GM12878 (cell line): ENCODE measurements at regions not wholly inside any gene's neighbourhood (a gene's known extent, or its start where the extent isn't known, plus 50 kb on each side); places are given as distances from the start of the nearest gene placed in this dataset.

Experiments used
- ATAC-seq: fragments of 200-7000 bp; cut with Tn5 transposase; 3 replicates; pipeline ENCODE4 v1.9.1; 2020; ENCODE audit warnings: mild to moderate bottlenecking, moderate library complexity
- BruUV-seq: library from RNA; stranded (reverse); fragments of 400-500 nt; replicated peaks from 2 replicates; lab custom pipeline; 2021; lab: Mats Ljungman, UMichigan
- CTCF ChIA-PET: fragments of 300-600 bp; sonication (Branson Sonifier 250); formaldehyde crosslinking; extraction: SDS; loops from one replicate; lab custom pipeline; 2021; ENCODE audit warnings: inconsistent platforms; lab: Yijun Ruan, JAX
- POLR2A ChIA-PET: fragments of 350-600 bp; formaldehyde crosslinking; extraction: SDS; loops from one replicate; lab custom pipeline; 2021; ENCODE audit warnings: inconsistent platforms; lab: Charles Lee
- RAD21 ChIA-PET: fragments of 300-600 bp; sonication (Branson Sonifier 250); formaldehyde crosslinking; loops from one replicate; lab custom pipeline; 2023; ENCODE audit warnings: antibody characterized with exemption; ENCODE audit not compliant: unreplicated experiment; lab: Charles Lee
- SMC1A ChIA-PET: fragments of 300-600 bp; sonication (Branson Sonifier 250); formaldehyde crosslinking; loops from one replicate; lab custom pipeline; 2023; ENCODE audit not compliant: unreplicated experiment, uncharacterized antibody; lab: Charles Lee
- DNase-seq: peaks from one replicate; pipeline ENCODE4 v3.0.0-alpha.2; 2011; ENCODE audit warnings: low read depth, low spot score
- FAIRE-seq: peaks from 3 replicates; lab custom pipeline; 2011; peaks lifted over from hg19 to GRCh38; lab: Jason Lieb, UNC
- H2AFZ ChIP-seq: 2 replicates; pipeline ENCODE4 v1.6.0; 2011; ENCODE audit warnings: low read depth, low read length, control low read depth; ENCODE audit not compliant: control insufficient read depth
- H3K27ac ChIP-seq: 2 replicates; pipeline ENCODE4 v1.5.1; 2011; ENCODE audit warnings: control low read depth; ENCODE audit not compliant: control insufficient read depth, insufficient read depth
- H3K27me3 ChIP-seq, 2 experiments: replicated peaks in 1 of 2; 2 replicates each; pipeline versions ENCODE4 v1.6.0 to v1.6.1; 2011; ENCODE audit warnings: low read length in 1 of 2; ENCODE audit not compliant: control insufficient read depth in 2 of 2, insufficient read depth in 2 of 2
- H3K36me3 ChIP-seq, 2 experiments: 2 replicates each; pipeline ENCODE4 v1.5.1; 2011; ENCODE audit warnings: low read length in 1 of 2; ENCODE audit not compliant: control insufficient read depth in 2 of 2, insufficient read depth in 2 of 2
- H3K4me1 ChIP-seq: 2 replicates; pipeline ENCODE4 v1.6.1; 2011; ENCODE audit warnings: mild to moderate bottlenecking, low read length, moderate library complexity, mixed read lengths; ENCODE audit not compliant: control insufficient read depth, insufficient read depth
- H3K4me2 ChIP-seq: 2 replicates; pipeline ENCODE4 v1.6.0; 2011; ENCODE audit warnings: control low read depth; ENCODE audit not compliant: control insufficient read depth, insufficient read depth
- H3K4me3 ChIP-seq: fragments of 200-600 bp; sonication (generic); 2 replicates; pipeline ENCODE4 v1.5.1; 2016
- H3K79me2 ChIP-seq: 2 replicates; pipeline ENCODE4 v1.6.0; 2011; ENCODE audit warnings: low read length; ENCODE audit not compliant: control insufficient read depth, insufficient read depth
- H3K9ac ChIP-seq: 2 replicates; pipeline ENCODE4 v1.8.0; 2011; ENCODE audit warnings: low read length, control low read depth, mixed read lengths; ENCODE audit not compliant: control insufficient read depth, insufficient read depth
- H3K9me3 ChIP-seq: replicated peaks from 3 replicates; pipeline ENCODE4 v1.5.1; 2011; ENCODE audit warnings: mild to moderate bottlenecking, low read length; ENCODE audit not compliant: control insufficient read depth, insufficient read depth
- H4K20me1 ChIP-seq: 2 replicates; pipeline ENCODE4 v1.6.0; 2011; ENCODE audit not compliant: control insufficient read depth, insufficient read depth
- BMI1 ChIP-seq: fragments of 450-650 bp; IDR thresholded peaks from 2 replicates; pipeline ENCODE4 v1.6.1; 2016; ENCODE audit warnings: mild to moderate bottlenecking, moderate library complexity, borderline replicate concordance
- CEBPB ChIP-seq, 2 experiments: fragments of 150-350 bp in 1 of 2; IDR thresholded peaks; 2 replicates each; pipeline ENCODE4 v1.6.1; 2012 to 2014; ENCODE audit warnings: low read depth in 2 of 2, low read length in 2 of 2, borderline replicate concordance in 1 of 2, inconsistent platforms in 1 of 2
- FOXM1 ChIP-seq: IDR thresholded peaks from 2 replicates; pipeline ENCODE4 v1.6.1; 2012; ENCODE audit warnings: low read depth, mild to moderate bottlenecking, inconsistent platforms, low read length, moderate library complexity
- GATAD2B ChIP-seq: fragments of 450-650 bp; conservative IDR thresholded peaks from 2 replicates; pipeline ENCODE4 v1.6.1; 2017; ENCODE audit warnings: low read depth, mild to moderate bottlenecking, moderate library complexity
- IKZF1 ChIP-seq: fragments of 450-650 bp; conservative IDR thresholded peaks from 2 replicates; pipeline ENCODE4 v1.6.1; 2017; ENCODE audit warnings: antibody characterized with exemption, mild to moderate bottlenecking
- PML ChIP-seq: IDR thresholded peaks from 2 replicates; pipeline ENCODE4 v1.6.1; 2012; ENCODE audit warnings: low read length, inconsistent platforms
- POLR2A ChIP-seq: IDR thresholded peaks from 2 replicates; pipeline ENCODE4 v1.6.1; 2011; ENCODE audit warnings: low read depth, mild to moderate bottlenecking, low read length
- POLR2AphosphoS5 ChIP-seq: IDR thresholded peaks from 2 replicates; pipeline ENCODE4 v1.6.1; 2011; ENCODE audit warnings: mild to moderate bottlenecking, low read length, inconsistent platforms
- SMARCA5 ChIP-seq: fragments of 450-650 bp; IDR thresholded peaks from 2 replicates; pipeline ENCODE4 v1.6.1; 2017; ENCODE audit warnings: mild to moderate bottlenecking
- TARDBP ChIP-seq: IDR thresholded peaks from 2 replicates; pipeline ENCODE4 v1.6.1; 2016; ENCODE audit warnings: borderline replicate concordance
- whole genome bisulfite sequencing: methylation state at CpG from one replicate; pipeline ENCODE4 v1.1.6; 2016; ENCODE audit warnings: low lambda C conversion rate; ENCODE audit not compliant: insufficient replicate concordance, insufficient coverage; ENCODE audit errors: missing lambda C conversion rate; 5-methylcytosine and 5-hydroxymethylcytosine counted together
- in situ Hi-C: fragments of 300-500 bp; cut with MboI; formaldehyde crosslinking; loops from 9 replicates; pipeline ENCODE4 v1.14.3; 2018; ENCODE audit warnings: mixed read lengths
- intact Hi-C: fragments of 100-400 bp; cut with micrococcal nuclease; formaldehyde crosslinking; loops from one replicate; pipeline ENCODE4 v1.14.2; 2022; ENCODE audit not compliant: unreplicated experiment
- TF ChIP-seq, protein P1 (sequence below): fragments of 450-650 bp; IDR thresholded peaks from 2 replicates; pipeline ENCODE4 v1.6.1; 2018; ENCODE audit warnings: mild to moderate bottlenecking, low read depth, moderate library complexity; ENCODE audit not compliant: partially characterized antibody
- TF ChIP-seq, protein P2 (sequence below): fragments of 150-350 bp; IDR thresholded peaks from 2 replicates; pipeline ENCODE4 v1.6.1; 2014; ENCODE audit warnings: mild to moderate bottlenecking, low read depth, low read length
- TF ChIP-seq, protein P3 (sequence below): fragments of 450-650 bp; IDR thresholded peaks from 2 replicates; pipeline ENCODE4 v1.6.1; 2016; ENCODE audit warnings: mild to moderate bottlenecking

DNA sequence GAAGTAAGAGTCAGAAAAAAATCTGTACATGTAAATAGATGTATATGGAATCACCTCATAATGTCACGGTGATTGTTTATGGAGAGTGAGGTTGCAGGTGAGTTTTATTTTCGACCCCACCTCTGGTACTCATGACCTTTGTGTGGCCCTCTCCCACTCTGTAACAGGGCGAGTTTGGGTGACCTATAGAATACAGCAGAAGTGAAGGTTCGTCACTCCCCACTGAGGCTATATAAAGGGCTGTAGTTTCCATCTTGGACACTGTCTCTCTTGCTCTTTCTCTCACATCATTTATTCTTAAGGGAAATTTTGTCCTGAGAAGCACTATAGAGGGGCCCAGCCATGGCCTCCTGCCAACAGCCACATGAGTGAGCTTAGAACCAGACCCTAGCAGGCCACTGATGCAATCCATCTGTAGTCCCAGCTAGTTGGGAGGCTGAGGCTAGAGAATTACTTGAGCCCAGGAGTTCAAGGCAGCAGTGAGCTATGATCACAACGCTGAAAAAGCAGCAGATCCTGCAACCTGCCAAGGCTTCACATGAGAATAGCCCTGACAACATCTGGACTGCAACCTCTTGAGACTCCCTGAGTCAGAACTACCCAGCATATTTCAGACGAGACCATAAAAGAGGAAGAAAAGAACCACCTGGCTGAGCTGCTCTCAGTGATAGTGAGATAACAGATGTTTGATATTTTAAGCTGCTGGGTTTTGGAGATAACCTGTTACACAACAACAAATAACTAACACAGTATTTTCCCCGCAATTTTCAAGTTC lies 74.3 kb upstream of the SLC1A4 start (continued):
- TF ChIP-seq FOXM1 = peak; percentile 98
- TF ChIP-seq GATAD2B = peak; percentile 25; the same call in 1 of the 2 replicates
- TF ChIP-seq, all 136 proteins: peak for 57

DNA sequence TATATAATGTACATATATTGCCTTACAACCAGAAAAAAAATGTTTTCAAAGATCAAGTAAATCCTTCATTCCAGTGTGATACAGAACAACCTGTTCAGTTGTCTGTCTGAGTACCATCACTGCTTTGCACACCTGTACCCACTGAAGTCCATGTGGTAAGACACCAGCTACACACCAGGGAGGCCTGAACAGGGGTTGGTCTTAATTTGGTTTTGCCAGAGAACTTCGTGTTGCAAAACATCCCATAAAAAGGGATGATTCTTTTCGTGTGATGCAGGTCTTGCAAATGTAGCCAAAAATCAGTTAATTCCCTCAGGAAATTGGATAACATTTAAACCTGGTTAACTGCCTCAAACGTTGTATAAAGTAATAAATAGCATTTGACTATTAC lies 73.7 kb upstream of the SLC1A4 start:
- ChIA-PET SMC1A (interaction anchor here (0.6 to 14.1 kb wide), 36 partner anchors 8 to 587 kb away, joined by 3 to 395 read pairs (median 5); partner anchors contain the start of genes CEP68, SERTAD2 and SLC1A4), RAD21 (interaction anchor here (0.8 to 13.2 kb wide), 32 partner anchors 9 to 587 kb away, joined by 3 to 389 read pairs (median 4); partner anchors contain the start of genes AFTPH, CEP68 and SLC1A4), POLR2A (interaction anchor here (0.5 to 16.6 kb wide), 17 partner anchors 10 to 587 kb away, joined by 3 to 377 read pairs (median 5); partner anchors contain the start of genes ACTR2 and CEP68), CTCF (interaction anchor here (0.7 to 13.8 kb wide), 26 partner anchors 9 to 585 kb away, joined by 3 to 413 read pairs (median 6); partner anchors contain the start of gene CEP68)
- Histone ChIP-seq H2AFZ (no peak overlapping the region), H3K4me2 (peak overlapping the region; percentile 82), H3K9ac (peak overlapping the region; percentile 55; the same call in 1 of the 2 replicates), H4K20me1 (no peaks in the 10 kb centered on the region), H3K9me3 (peaks cover 5% of the 10 kb centered on the region; the same call in 2 of the 3 replicates), H3K79me2 (peaks cover 54% of the 10 kb centered on the region), H3K27ac (peak overlapping the region; percentile 81), H3K4me1 (peaks cover 62% of the 10 kb centered on the region), H3K27me3 (no peaks in the 10 kb centered on the region), H3K4me3 (no peak overlapping the region), H3K36me3 (peaks cover 3 to 6% of the 10 kb centered on the region in 2 experiments; a peak in 2 of 4 replicates)
- in situ Hi-C loops (loop anchor here (5.0 to 25.0 kb wide), 2 partner anchors 122 to 647 kb away; no protein-coding TSS in a partner anchor), intact Hi-C loops (loop anchor here (2.0 to 10.0 kb wide), 3 partner anchors 43 to 309 kb away; partner anchors contain the start of genes ACTR2 and SERTAD2)
- 1% methylated on average over 3 of the region's 3 CpGs for WGBS
- DNase-seq (no peak), FAIRE-seq (no peak), ATAC-seq (no peak)
- BruUV-seq = TSS peak; percentile 4
- TF ChIP-seq BMI1 = no peak
- TF ChIP-seq SMARCA5 = no peak
- TF ChIP-seq IKZF1 = no peak
- TF ChIP-seq, protein P1, sequence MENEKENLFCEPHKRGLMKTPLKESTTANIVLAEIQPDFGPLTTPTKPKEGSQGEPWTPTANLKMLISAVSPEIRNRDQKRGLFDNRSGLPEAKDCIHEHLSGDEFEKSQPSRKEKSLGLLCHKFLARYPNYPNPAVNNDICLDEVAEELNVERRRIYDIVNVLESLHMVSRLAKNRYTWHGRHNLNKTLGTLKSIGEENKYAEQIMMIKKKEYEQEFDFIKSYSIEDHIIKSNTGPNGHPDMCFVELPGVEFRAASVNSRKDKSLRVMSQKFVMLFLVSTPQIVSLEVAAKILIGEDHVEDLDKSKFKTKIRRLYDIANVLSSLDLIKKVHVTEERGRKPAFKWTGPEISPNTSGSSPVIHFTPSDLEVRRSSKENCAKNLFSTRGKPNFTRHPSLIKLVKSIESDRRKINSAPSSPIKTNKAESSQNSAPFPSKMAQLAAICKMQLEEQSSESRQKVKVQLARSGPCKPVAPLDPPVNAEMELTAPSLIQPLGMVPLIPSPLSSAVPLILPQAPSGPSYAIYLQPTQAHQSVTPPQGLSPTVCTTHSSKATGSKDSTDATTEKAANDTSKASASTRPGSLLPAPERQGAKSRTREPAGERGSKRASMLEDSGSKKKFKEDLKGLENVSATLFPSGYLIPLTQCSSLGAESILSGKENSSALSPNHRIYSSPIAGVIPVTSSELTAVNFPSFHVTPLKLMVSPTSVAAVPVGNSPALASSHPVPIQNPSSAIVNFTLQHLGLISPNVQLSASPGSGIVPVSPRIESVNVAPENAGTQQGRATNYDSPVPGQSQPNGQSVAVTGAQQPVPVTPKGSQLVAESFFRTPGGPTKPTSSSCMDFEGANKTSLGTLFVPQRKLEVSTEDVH = no peak
- TF ChIP-seq POLR2AphosphoS5 = peak; percentile 20; the same call in 1 of the 2 replicates
- TF ChIP-seq, protein P2, sequence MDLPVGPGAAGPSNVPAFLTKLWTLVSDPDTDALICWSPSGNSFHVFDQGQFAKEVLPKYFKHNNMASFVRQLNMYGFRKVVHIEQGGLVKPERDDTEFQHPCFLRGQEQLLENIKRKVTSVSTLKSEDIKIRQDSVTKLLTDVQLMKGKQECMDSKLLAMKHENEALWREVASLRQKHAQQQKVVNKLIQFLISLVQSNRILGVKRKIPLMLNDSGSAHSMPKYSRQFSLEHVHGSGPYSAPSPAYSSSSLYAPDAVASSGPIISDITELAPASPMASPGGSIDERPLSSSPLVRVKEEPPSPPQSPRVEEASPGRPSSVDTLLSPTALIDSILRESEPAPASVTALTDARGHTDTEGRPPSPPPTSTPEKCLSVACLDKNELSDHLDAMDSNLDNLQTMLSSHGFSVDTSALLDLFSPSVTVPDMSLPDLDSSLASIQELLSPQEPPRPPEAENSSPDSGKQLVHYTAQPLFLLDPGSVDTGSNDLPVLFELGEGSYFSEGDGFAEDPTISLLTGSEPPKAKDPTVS = no peak
- TF ChIP-seq PML = 0 out of 2 replicates have a peak, but pooled peaks have one; percentile 16
- TF ChIP-seq POLR2A = no peak
- TF ChIP-seq, protein P3, sequence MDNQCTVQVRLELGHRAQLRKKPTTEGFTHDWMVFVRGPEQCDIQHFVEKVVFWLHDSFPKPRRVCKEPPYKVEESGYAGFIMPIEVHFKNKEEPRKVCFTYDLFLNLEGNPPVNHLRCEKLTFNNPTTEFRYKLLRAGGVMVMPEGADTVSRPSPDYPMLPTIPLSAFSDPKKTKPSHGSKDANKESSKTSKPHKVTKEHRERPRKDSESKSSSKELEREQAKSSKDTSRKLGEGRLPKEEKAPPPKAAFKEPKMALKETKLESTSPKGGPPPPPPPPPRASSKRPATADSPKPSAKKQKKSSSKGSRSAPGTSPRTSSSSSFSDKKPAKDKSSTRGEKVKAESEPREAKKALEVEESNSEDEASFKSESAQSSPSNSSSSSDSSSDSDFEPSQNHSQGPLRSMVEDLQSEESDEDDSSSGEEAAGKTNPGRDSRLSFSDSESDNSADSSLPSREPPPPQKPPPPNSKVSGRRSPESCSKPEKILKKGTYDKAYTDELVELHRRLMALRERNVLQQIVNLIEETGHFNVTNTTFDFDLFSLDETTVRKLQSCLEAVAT = no peak
- no peak; a peak in 1 of 4 replicates for TF ChIP-seq CEBPB (IDR thresholded peaks at IDR 0.05; ENCODE audit: borderline replicate concordance in 1 of 2, low read depth in 2 of 2, low read length in 2 of 2)
- no peak for TF ChIP-seq TARDBP
